ENCODE measurements at regions not wholly inside any gene's neighbourhood (a gene's known extent, or its start where the extent isn't known, plus 50 kb on each side); places are given as distances from the start of the nearest gene placed in this dataset.

DNA sequence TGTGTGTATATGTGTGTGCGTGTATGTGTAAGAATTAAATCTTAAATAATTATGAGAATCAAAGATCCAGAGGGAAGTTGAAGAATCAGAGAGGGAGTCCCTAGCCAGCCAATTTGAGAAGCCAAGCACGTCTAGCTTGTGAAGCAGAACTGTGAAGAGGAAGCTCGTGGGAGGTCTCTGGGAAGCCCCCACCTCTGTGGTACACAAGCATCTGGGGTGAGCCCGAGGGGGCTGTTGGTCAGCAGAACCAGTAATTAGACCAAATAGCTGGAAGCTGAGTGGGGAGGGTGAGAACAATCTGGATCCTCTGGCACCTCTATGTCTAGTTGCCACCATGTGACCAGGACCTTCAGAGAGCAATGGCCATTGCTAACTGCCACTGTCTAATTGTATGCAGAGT is 162.7 kb upstream of the ADRA1D start:
- Mint-ChIP-seq H3K27ac (no peak overlapping the region), H3K9me3 (no peaks in the 10 kb centered on the region), H3K36me3 (no peaks in the 10 kb centered on the region)
- ATAC-seq (no peak), DNase-seq (ENCODE audit: low spot score in 2 of 2) (no peak)

DNA sequence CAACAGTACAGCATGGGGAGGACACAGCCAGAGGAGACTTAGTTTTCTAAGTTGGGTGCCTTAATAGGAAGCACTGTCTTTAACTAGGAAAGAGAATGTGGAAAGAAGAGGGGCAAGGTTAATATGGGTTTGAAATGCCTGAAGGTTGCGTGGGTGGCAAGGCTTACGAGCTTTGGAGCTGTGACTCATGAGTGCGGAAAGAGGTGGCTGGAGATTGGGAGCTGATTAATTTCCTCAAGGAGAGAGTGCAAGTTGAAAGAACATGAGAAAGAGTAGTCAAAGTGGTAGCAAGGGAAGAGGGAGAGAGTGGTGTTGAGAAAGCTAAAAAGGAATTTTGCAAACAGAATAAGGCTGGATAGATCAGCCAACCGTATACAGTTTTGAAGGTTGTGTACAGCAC is 157.5 kb upstream of the ADRA1D start:
- H3K36me3 Mint-ChIP-seq: no peaks in the 10 kb centered on the region
- H3K9me3 Mint-ChIP-seq: no peaks in the 10 kb centered on the region
- ATAC-seq (no peak), DNase-seq (ENCODE audit: low spot score in 2 of 2) (no peak)
- H3K27ac Mint-ChIP-seq: no peak overlapping the region

DNA sequence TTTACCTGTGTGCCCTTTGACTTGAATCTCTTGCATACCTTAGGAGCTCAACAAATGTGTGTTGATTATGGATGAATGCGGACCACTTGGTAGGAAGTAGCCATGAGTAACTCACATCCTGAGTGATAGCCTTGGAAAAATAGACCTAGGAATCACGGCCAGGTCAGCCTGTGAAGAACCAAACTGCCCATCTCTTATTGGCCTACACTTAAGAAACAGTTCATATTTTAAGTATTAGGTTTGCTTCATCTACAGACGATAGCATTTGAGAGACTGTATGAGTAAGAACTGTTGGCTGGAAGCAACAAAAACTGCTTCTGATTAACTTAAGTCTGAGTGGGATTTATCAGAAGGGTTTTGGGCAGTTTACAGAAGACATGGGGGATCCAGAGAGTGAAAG is 152.5 kb upstream of the ADRA1D start:
- peaks cover 0 to 4% of the 10 kb centered on the region in 2 donors for H3K9me3 Mint-ChIP-seq
- ATAC-seq (no peak), DNase-seq (ENCODE audit: low spot score in 2 of 2) (no peak)
- no peak overlapping the region for H3K27ac Mint-ChIP-seq
- no peaks in the 10 kb centered on the region for H3K36me3 Mint-ChIP-seq

DNA sequence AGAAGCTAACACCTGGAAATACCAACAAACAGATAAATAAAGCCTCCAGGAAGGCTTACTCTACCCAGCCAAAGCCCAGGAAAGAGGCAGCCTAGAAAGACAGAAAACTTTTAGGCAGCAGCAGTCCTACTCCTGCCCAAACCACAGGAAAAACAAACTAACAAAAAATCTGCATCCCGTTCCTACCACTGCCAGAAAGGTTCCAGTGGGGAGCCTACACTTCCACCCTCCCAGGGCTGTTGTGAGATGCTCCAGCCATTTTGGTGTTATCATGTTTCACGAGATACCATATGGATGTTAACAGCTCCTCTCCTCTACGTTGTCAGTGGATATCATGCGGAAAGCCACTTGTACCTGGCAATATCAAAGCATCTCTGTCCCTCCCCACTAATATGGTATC is 135.9 kb upstream of the ADRA1D start:
- H3K27ac Mint-ChIP-seq: no peak overlapping the region
- ATAC-seq (no peak), DNase-seq (ENCODE audit: low spot score in 2 of 2) (no peak)
- H3K9me3 Mint-ChIP-seq: peaks cover 4% of the 10 kb centered on the region in 2 donors
- H3K36me3 Mint-ChIP-seq: no peaks in the 10 kb centered on the region

DNA sequence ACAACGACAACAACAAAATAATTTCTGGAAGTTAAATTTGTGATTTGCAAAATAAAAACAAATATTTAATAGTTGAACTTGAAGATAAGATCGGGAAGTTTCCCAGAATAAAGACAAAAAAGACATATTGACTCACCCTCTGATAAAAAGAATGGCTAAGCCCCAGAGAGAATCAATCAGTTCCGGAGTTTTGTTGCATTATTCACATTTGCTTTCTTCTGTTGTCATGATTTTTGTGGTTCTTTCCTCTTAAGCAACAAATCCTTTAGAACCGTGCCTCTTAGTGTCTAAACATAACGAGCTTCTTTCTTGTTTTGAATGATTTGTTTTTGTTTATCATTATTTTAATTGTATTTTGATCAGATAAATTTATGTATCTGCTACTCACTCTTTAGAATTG is 134.9 kb upstream of the ADRA1D start:
- Mint-ChIP-seq H3K36me3 (no peaks in the 10 kb centered on the region), H3K9me3 (peaks cover 4% of the 10 kb centered on the region in 2 donors), H3K27ac (no peak overlapping the region)
- DNase-seq (ENCODE audit: low spot score in 2 of 2) (no peak), ATAC-seq (no peak)

DNA sequence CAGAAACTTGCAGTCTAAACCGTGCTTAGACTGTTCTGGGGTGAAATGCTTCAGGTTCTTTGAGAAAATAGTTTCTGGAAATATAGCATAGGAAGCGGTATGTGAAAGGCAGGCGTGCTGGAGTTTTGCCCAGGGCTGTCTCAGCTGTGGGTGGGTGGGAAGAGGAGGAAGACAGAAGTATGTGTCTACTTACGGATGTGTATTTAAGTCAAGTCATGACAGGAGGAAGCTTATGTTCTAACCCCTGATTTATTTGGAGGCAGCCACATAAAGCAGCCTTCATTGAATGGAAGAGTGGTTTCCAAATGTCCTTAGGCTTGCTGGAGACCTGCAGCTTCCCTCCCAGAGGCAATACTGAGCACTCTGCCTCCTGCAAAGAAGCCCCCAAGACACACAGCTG is 126.8 kb upstream of the ADRA1D start:
- ATAC-seq (no peak), DNase-seq (ENCODE audit: low spot score in 2 of 2) (no peak)
- peaks cover 0 to 7% of the 10 kb centered on the region in 2 donors for H3K36me3 Mint-ChIP-seq
- no peak overlapping the region for H3K27ac Mint-ChIP-seq
- no peaks in the 10 kb centered on the region for H3K9me3 Mint-ChIP-seq

DNA sequence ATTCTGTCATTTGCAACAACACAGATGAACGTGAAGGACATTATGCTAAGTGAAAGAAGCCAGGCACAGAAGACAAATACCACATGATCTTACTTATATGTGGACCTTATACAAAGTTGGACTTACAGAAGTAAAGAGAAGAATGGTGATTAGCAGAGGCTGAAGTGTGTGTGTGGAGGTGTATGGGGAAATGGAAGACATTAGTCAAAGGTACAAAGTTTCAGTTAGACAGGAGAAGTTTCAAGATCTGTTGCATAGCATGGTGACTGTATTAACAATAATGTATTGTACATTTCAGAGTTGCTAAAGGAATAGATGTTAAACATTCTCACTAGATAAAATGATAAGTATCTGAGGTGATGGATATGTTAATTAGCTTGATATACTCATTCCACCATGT is 124.4 kb upstream of the ADRA1D start:
- peaks cover 0 to 25% of the 10 kb centered on the region in 2 donors for H3K36me3 Mint-ChIP-seq
- H3K27ac Mint-ChIP-seq: no peak overlapping the region
- no peaks in the 10 kb centered on the region for H3K9me3 Mint-ChIP-seq
- ATAC-seq (peak in 1 of 2 donors; percentile 65), DNase-seq (ENCODE audit: low spot score in 2 of 2) (no peak)

DNA sequence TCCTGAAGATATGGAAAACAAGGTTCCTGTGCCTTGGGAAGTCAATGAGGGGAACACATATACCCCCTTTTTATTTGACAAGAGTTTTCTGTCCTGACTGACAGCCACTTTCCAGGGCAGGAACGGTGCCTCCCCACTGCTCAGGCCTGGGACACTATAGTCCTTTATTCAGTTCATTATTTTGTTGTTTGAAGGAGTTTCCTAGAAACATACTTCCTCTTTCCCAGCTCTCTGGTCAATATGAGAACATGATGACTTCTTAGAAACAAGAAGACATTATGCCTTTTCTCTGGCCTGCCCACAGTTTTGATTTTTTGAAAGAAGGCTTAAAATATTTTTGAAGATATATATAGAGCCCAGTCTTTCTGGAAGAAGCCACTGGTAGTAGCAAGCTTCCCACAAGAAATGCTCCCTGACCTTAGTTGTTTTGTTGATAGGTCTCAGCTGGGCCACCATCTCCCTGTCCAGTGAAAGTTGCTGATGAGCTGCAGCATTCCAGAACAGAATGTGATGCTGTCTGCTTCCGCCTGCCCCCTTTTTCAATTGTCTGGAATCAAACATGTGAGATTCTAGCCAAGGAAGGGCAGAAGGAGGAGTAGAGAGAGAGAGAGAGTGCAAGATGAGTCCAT is 122.7 kb upstream of the ADRA1D start:
- H3K27ac Mint-ChIP-seq: no peak overlapping the region
- peaks cover 0 to 30% of the 10 kb centered on the region in 2 donors for H3K36me3 Mint-ChIP-seq
- peaks cover 0 to 9% of the 10 kb centered on the region in 2 donors for H3K9me3 Mint-ChIP-seq
- no peak for ATAC-seq
- DNase-seq (ENCODE audit: low spot score in 2 of 2): no peak

DNA sequence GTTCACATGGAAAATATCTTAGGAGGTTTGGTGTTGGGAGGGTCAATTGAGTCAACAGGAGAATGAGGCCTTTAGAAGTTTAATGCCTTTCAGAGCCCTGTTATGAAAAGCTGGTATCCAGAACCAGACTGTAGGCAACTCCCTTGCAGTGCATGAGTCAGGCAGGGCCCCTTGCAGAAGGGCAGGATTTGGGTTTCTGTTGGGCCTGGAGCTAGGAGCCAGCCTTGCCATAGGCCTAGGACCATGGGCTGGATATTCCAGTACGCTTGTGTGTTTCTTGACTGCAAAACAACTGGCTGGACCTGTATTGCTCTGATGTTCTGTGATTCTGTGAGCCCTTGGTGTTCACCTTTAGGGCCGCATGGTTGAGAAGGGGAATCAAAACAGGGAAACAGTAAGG is 121.8 kb upstream of the ADRA1D start:
- no peak for ATAC-seq
- H3K36me3 Mint-ChIP-seq: peaks cover 0 to 30% of the 10 kb centered on the region in 2 donors
- H3K9me3 Mint-ChIP-seq: peaks cover 0 to 12% of the 10 kb centered on the region in 2 donors
- peak overlapping the region in 1 of 2 donors; percentile 79 for H3K27ac Mint-ChIP-seq
- no peak for DNase-seq (ENCODE audit: low spot score in 2 of 2)

DNA sequence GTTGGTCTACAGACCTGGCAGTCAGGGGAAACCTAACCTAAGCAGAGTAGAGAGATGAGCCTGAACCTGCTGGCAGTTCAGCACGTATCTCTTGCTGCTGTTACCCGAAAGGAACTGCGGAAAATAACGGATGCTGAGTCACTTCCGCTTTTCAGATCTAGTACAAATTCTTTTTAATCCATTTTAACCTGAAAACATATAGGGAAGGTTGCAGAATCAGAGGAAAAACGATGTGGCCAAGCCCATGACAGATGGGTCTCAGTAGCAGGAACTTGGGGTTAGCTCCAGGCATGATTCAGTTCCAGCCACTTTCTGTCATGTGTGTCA is 120.7 kb upstream of the ADRA1D start:
- Mint-ChIP-seq H3K36me3 (peaks cover 0 to 33% of the 10 kb centered on the region in 2 donors), H3K27ac (peak overlapping the region; percentile 66 to 92)
- ATAC-seq: peak; percentile 88 to 94

DNA sequence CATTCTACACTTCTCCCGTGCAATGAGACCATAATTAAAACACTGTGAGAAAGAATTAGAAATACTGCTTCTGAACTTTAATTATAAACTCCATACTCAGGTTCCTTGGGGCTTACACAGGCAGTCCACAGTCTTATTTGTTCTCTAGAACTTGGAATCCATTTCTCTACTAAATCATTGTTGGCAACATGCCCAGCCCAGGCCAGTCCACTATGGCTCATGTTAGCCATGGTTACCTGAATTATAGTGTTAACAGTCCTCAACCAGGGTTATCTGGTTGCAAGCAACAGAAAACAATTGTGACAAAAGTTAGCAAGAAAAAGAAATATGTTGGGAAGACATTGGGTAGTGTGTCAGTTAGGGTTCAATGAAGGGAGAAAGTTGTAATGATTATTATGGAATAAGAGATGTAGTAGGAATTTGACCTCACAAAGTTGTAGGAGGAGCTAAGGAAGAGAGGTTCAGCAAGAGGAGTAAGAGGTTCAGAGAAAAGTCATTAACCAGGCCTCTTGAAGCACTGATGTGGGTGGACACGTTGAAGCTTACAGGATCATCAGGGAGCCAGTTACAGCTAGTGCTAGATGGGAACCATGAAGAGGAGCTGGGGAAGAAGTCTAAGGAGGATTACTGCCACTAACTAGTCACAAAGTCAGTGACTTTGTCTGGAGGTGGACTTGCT is 120.2 kb upstream of the ADRA1D start:
- Mint-ChIP-seq H3K9me3 (peaks cover 0 to 13% of the 10 kb centered on the region in 2 donors), H3K36me3 (peaks cover 0 to 33% of the 10 kb centered on the region in 2 donors), H3K27ac (peak overlapping the region; percentile 66 to 92)
- DNase-seq (ENCODE audit: low spot score in 2 of 2) (no peak), ATAC-seq (no peak)

More for the DNA sequence above, 120.7 kb upstream of the ADRA1D start:
- peaks cover 0 to 13% of the 10 kb centered on the region in 2 donors for H3K9me3 Mint-ChIP-seq
- peak in 1 of 2 donors; percentile 50 for DNase-seq (ENCODE audit: low spot score in 2 of 2)

DNA sequence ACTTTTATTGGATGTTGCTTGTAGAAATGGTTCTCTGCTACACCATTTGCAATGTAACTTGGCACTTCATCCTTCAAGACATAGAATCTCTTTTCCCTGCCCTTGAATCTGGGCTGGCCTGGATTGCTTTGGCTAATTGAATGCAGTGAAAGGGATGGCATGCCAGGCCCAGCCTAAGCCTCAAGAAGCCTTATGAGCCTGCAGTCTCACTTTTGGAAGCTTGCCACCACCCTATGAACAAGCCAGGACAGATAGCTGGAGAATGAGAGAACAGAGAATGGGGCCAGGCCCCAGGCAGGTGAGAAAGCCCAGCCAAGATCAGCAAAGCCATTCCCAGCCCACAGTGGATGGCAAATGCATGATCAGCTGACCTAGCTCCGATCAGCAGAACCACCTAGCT is 117.0 kb upstream of the ADRA1D start:
- DNase-seq (ENCODE audit: low spot score in 2 of 2) (no peak), ATAC-seq (no peak)
- H3K9me3 Mint-ChIP-seq: peaks cover 0 to 13% of the 10 kb centered on the region in 2 donors
- H3K27ac Mint-ChIP-seq: no peak overlapping the region
- peaks cover 0 to 33% of the 10 kb centered on the region in 2 donors for H3K36me3 Mint-ChIP-seq

DNA sequence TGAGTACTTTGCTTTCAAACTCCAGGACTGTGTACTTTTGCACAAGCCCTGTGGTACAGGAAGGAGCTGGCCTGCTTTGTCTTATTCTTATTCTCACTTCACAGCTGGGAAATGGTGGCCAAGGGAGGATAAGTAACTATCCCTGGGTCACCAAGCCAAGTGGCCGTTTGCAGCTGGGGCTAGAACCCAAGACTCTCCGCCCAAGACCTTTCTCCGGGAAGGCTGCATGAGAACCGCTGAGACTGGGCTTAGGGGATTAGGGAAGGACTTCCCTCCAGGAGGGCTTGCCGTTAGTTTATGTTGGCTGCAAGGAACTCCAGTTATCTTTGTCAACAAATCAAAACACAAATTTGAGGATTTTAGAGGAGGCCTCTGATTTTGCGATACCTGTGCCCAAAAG is 109.5 kb upstream of the ADRA1D start:
- Mint-ChIP-seq H3K36me3 (no peaks in the 10 kb centered on the region), H3K27ac (no peak overlapping the region), H3K9me3 (peaks cover 0 to under 1% of the 10 kb centered on the region in 2 donors)
- ATAC-seq (no peak), DNase-seq (ENCODE audit: low spot score in 2 of 2) (no peak)

DNA sequence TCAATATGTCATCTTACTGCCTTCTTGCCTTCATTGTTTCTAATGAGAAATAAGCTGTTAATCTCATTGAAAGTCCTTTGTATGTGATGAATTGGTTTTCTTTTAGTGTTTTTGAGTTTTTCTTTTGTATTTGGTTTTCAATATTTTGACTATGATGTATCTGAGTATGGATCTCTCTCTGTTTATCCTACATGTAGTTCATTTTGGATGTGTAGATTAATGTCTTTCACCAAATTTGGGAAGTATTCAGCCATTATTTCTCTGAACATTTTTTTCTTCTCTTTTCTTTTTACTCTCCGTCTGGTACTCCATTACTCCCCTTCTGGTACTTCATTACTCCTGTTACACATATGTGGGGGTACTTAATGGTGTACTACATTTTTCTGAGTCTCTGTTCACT is 103.3 kb upstream of the ADRA1D start:
- H3K27ac Mint-ChIP-seq: no peak overlapping the region
- ATAC-seq: no peak
- H3K9me3 Mint-ChIP-seq: peaks cover 6 to 12% of the 10 kb centered on the region in 2 donors
- peaks cover 6 to 7% of the 10 kb centered on the region in 2 donors for H3K36me3 Mint-ChIP-seq
- no peak for DNase-seq (ENCODE audit: low spot score in 2 of 2)

DNA sequence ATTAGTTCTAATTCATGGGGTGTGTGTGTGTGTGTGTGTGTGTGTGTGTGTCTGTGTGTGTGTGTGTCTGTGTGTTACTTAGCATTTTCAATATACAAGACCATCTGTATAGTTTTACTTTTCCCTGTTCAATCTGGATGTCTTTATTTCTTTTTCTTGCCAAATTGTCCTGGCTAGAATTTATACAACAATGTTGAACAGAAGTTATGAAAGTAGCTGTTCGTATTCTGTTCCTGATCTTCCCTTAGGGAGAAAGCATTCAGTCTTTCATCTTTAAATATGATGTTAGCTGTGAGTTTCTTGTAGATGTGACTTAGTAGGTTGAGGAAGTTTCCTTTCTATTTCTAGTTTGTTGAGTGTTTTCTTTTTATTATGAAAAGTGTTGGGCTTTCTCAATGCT is 101.0 kb upstream of the ADRA1D start:
- Mint-ChIP-seq H3K36me3 (peaks cover 6 to 7% of the 10 kb centered on the region in 2 donors), H3K27ac (no peak overlapping the region), H3K9me3 (peaks cover 6 to 12% of the 10 kb centered on the region in 2 donors)
- ATAC-seq (no peak), DNase-seq (ENCODE audit: low spot score in 2 of 2) (no peak)

DNA sequence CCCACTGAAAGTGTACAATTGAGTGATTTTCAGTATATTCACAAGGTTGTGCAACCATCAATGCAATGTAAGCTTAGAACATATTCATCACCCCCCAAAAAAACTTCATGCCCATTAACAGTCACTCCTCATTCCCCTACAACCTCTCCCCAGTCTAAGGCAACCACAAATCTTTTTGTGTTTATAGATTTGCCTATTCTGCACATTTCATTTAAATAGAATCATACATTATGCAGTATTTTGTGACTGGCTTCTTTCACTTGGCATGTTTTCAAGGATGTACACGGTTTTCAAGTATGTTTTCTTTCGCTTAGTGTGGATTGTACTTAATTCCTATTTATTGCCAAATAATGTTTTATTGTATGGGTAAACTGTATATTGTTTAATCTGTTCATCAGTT is 95.6 kb upstream of the ADRA1D start:
- no peaks in the 10 kb centered on the region for H3K36me3 Mint-ChIP-seq
- no peak for ATAC-seq

DNA sequence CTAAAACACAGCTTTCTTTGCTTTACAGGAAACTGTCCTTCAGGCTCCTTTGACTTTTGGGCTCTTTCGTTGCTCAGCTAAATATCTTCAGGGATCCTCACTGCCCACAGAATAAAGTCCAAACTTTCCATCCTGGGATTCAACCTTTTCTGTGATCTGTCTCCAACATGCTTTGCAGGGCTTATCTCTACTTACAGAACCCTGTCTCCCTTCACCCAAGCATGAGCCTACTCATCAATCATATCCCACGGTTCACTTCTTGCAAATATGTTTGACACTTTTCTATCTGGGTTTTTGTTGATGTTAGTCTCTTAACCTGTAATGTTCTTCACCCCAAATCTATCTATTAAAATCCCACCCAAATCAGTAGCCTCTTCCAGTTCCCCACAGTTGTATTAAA is 93.5 kb upstream of the ADRA1D start:
- Mint-ChIP-seq H3K9me3 (no peaks in the 10 kb centered on the region), H3K36me3 (no peaks in the 10 kb centered on the region), H3K27ac (no peak overlapping the region)
- no peak for DNase-seq (ENCODE audit: low spot score in 2 of 2)
- ATAC-seq: no peak

More for the DNA sequence above, 95.6 kb upstream of the ADRA1D start:
- DNase-seq (ENCODE audit: low spot score in 2 of 2): no peak
- Mint-ChIP-seq H3K9me3 (no peaks in the 10 kb centered on the region), H3K27ac (no peak overlapping the region)

DNA sequence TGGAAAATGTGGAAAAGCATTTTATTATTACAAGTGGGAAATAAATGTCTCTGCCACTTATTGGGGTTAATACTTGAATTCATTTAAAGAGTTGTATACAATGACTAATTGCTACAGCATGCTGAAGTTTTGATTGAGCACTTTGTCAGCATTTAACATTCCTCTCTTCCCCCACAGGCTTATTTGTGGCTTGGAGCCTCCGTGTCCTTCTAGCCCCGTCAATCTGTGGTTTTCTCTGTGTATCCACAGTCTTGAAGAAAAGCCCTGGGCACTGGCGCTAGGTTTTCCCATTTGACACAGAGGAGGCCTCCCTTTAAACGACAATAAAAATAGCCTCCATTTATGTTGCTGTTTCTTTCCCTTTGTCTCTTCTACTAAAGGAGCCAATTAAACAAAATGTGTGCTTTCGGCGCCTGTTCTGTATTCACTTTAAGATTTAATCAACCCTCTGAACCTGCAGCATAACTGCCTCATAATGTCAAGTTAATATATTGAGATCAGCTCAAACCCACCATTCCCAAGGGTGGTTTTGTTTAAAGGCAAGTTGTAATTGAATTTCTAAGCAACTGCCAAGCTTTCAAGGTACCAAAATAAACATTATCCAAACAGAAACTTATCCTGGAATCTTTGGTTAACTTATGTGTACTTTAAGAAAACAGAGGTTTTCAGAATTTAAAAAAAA is 92.9 kb upstream of the ADRA1D start:
- Mint-ChIP-seq H3K9me3 (no peaks in the 10 kb centered on the region), H3K27ac (no peak overlapping the region), H3K36me3 (no peaks in the 10 kb centered on the region)
- ATAC-seq (no peak), DNase-seq (ENCODE audit: low spot score in 2 of 2) (no peak)
